OCI-LY7 (cell line): ENCODE measurements at regions not wholly inside any gene's neighbourhood (a gene's known extent, or its start where the extent isn't known, plus 50 kb on each side); places are given as distances from the start of the nearest gene placed in this dataset.

Experiments used
- BruUV-seq: library from RNA; stranded (reverse); fragments of 400-500 nt; replicated peaks from 2 replicates; lab custom pipeline; 2021; lab: Mats Ljungman, UMichigan
- CTCF ChIA-PET: fragments of 300-600 bp; sonication (Branson Sonifier 250); formaldehyde crosslinking; loops from one replicate; lab custom pipeline; 2022; ENCODE audit warnings: antibody characterized with exemption; ENCODE audit not compliant: unreplicated experiment; lab: Charles Lee
- POLR2A ChIA-PET: fragments of 300-600 bp; sonication (Branson Sonifier 250); formaldehyde crosslinking; loops from one replicate; lab custom pipeline; 2022; ENCODE audit warnings: antibody characterized with exemption; lab: Charles Lee
- DNase-seq: peaks from one replicate; pipeline ENCODE4 v3.0.0-alpha.2; 2015; ENCODE audit warnings: low spot score
- H2AFZ ChIP-seq: fragments of 200-600 bp; sonication (generic), shearing (Covaris generic); 2 replicates; pipeline ENCODE4 v1.6.1; 2014; ENCODE audit warnings: mild to moderate bottlenecking, antibody characterized with exemption, low read length, moderate library complexity
- H3K27ac ChIP-seq: fragments of 200-600 bp; sonication (generic); 2 replicates; pipeline ENCODE4 v1.5.1; 2014; ENCODE audit warnings: mixed run types, low read depth, mild to moderate bottlenecking, moderate library complexity, low read length, inconsistent platforms; ENCODE audit not compliant: poor library complexity, severe bottlenecking
- H3K36me3 ChIP-seq: fragments of 200-600 bp; sonication (generic); 2 replicates; pipeline ENCODE4 v1.6.1; 2014; ENCODE audit warnings: mild to moderate bottlenecking, antibody characterized with exemption, low read length, moderate library complexity, mixed read lengths; ENCODE audit not compliant: insufficient read depth
- H3K4me1 ChIP-seq: fragments of 200-600 bp; sonication (generic); 2 replicates; pipeline ENCODE4 v1.5.1; 2014; ENCODE audit warnings: mild to moderate bottlenecking, low read length; ENCODE audit not compliant: insufficient read depth, poor library complexity, severe bottlenecking
- H3K4me2 ChIP-seq: fragments of 200-600 bp; sonication (generic); 2 replicates; pipeline ENCODE4 v1.6.1; 2014; ENCODE audit warnings: mild to moderate bottlenecking, low read length
- H3K4me3 ChIP-seq: fragments of 200-600 bp; sonication (generic); 2 replicates; pipeline ENCODE4 v1.5.1; 2014; ENCODE audit warnings: mild to moderate bottlenecking, low read depth, low read length; ENCODE audit not compliant: poor library complexity, severe bottlenecking
- H3K79me2 ChIP-seq: fragments of 200-600 bp; sonication (generic); 2 replicates; pipeline ENCODE4 v1.6.1; 2016; ENCODE audit warnings: low read depth, mild to moderate bottlenecking, low read length, moderate library complexity, mixed read lengths; ENCODE audit not compliant: insufficient read depth
- H3K9me2 ChIP-seq: fragments of 200-600 bp; sonication (generic); 2 replicates; pipeline ENCODE4 v1.6.1; 2016; ENCODE audit warnings: mild to moderate bottlenecking, low read length, mixed read lengths; ENCODE audit not compliant: insufficient read depth
- H3K9me3 ChIP-seq: fragments of 200-600 bp; sonication (generic); 2 replicates; pipeline ENCODE4 v1.6.1; 2014; ENCODE audit warnings: mild to moderate bottlenecking, mixed run types, low read length, mixed read lengths
- H4K20me1 ChIP-seq: fragments of 200-600 bp; sonication (generic); 2 replicates; pipeline ENCODE4 v1.6.1; 2014; ENCODE audit warnings: mild to moderate bottlenecking, antibody characterized with exemption, low read length, moderate library complexity, mixed read lengths; ENCODE audit not compliant: insufficient read depth
- CTCF ChIP-seq: fragments of 200-600 bp; sonication (generic); conservative IDR thresholded peaks from 2 replicates; pipeline ENCODE4 v1.5.1; 2014; ENCODE audit warnings: mild to moderate bottlenecking, antibody characterized with exemption, low read length, moderate library complexity, mixed read lengths
- EZH2phosphoT487 ChIP-seq: fragments of 200-600 bp; sonication (generic); IDR thresholded peaks from 2 replicates; pipeline ENCODE4 v1.6.1; 2018; ENCODE audit warnings: low read depth, borderline replicate concordance, mild to moderate bottlenecking, mixed run types, antibody characterized with exemption, low read length, moderate library complexity, mixed read lengths
- intact Hi-C: fragments of 100-400 bp; cut with micrococcal nuclease; formaldehyde crosslinking; loops from one replicate; pipeline ENCODE4 v1.10.0; 2022; ENCODE audit not compliant: unreplicated experiment

GRCh38 chr1:73775896-73776295, 422.1 kb downstream of the LRRIQ3 start:
- Histone ChIP-seq H3K27ac (no peak overlapping the region), H3K4me3 (no peak overlapping the region), H3K79me2 (no peaks in the 10 kb centered on the region), H3K4me2 (no peak overlapping the region), H3K9me3 (no peaks in the 10 kb centered on the region), H3K9me2 (no peaks in the 10 kb centered on the region), H3K36me3 (no peaks in the 10 kb centered on the region), H2AFZ (no peak overlapping the region), H4K20me1 (no peaks in the 10 kb centered on the region), H3K4me1 (no peaks in the 10 kb centered on the region)
- ChIA-PET CTCF (no interaction called here), POLR2A (no interaction called here)
- no peak for TF ChIP-seq CTCF
- TF ChIP-seq EZH2phosphoT487 = no peak
- DNase-seq = no peak
- BruUV-seq = no TSS peak
- intact Hi-C loops = no loop called here

GRCh38 chr1:73772941-73773340, 425.0 kb downstream of the LRRIQ3 start:
- H3K9me3 ChIP-seq = no peaks in the 10 kb centered on the region
- H3K79me2 ChIP-seq = no peaks in the 10 kb centered on the region
- H3K4me2 ChIP-seq = no peak overlapping the region
- CTCF ChIA-PET = no interaction called here
- no peak for DNase-seq
- no peaks in the 10 kb centered on the region for H3K4me1 ChIP-seq
- H3K4me3 ChIP-seq = no peak overlapping the region
- POLR2A ChIA-PET = interaction anchor here (0.7 kb wide), 1 partner anchor 581 kb away, joined by 3 read pairs; no protein-coding TSS in a partner anchor
- no peaks in the 10 kb centered on the region for H4K20me1 ChIP-seq
- BruUV-seq = no TSS peak
- H3K27ac ChIP-seq = no peak overlapping the region
- intact Hi-C loops = no loop called here
- H3K36me3 ChIP-seq = no peaks in the 10 kb centered on the region
- TF ChIP-seq EZH2phosphoT487 = no peak
- no peaks in the 10 kb centered on the region for H3K9me2 ChIP-seq
- no peak overlapping the region for H2AFZ ChIP-seq

- Histone ChIP-seq H3K9me2 (no peaks in the 10 kb centered on the region), H3K36me3 (no peaks in the 10 kb centered on the region), H3K4me1 (no peaks in the 10 kb centered on the region), H2AFZ (no peak overlapping the region), H3K4me3 (no peak overlapping the region), H3K4me2 (no peak overlapping the region), H4K20me1 (no peaks in the 10 kb centered on the region), H3K27ac (no peak overlapping the region), H3K79me2 (no peaks in the 10 kb centered on the region), H3K9me3 (no peaks in the 10 kb centered on the region)
- no TSS peak for BruUV-seq
- DNase-seq = no peak
- POLR2A ChIA-PET = no interaction called here
- intact Hi-C loops = no loop called here
- TF ChIP-seq EZH2phosphoT487 (no peak), CTCF (no peak)
- CTCF ChIA-PET = no interaction called here
These were observed 426.6 kb downstream of the LRRIQ3 start for GRCh38 chr1:73771396-73771795.
